DND-41 (cell line): ENCODE measurements at regions not wholly inside any gene's neighbourhood (a gene's known extent, or its start where the extent isn't known, plus 50 kb on each side); places are given as distances from the start of the nearest gene placed in this dataset.
"Not testable (repeated sequence)": the region's sequence is repeated elsewhere in the genome, so short reads cannot be mapped to it uniquely, and the experiment has no call there.

Source experiments
- ATAC-seq: fragments of 200-7000 bp; cut with Tn5 transposase; 3 replicates; pipeline ENCODE4 v1.9.1; 2021; ENCODE audit warnings: low read depth; ENCODE audit not compliant: insufficient read depth
- DNase-seq: peaks from one replicate; pipeline ENCODE4 v3.0.0-alpha.2; 2020
- H2AFZ ChIP-seq: 2 replicates; pipeline ENCODE4 v1.6.0; 2012; ENCODE audit warnings: low read depth, low read length
- H3K27ac ChIP-seq: 2 replicates; pipeline ENCODE4 v1.5.1; 2012; ENCODE audit warnings: low read length, inconsistent platforms
- H3K27me3 ChIP-seq: fragments of 200-600 bp; sonication (generic); 2 replicates; pipeline ENCODE4 v1.6.0; 2012; ENCODE audit warnings: low read length, mild to moderate bottlenecking, inconsistent platforms; ENCODE audit not compliant: insufficient read depth, poor library complexity
- H3K36me3 ChIP-seq: 2 replicates; pipeline ENCODE4 v1.5.1; 2012; ENCODE audit warnings: low read length, inconsistent platforms; ENCODE audit not compliant: insufficient read depth
- H3K4me1 ChIP-seq: 2 replicates; pipeline ENCODE4 v1.5.1; 2012; ENCODE audit warnings: mild to moderate bottlenecking, low read length; ENCODE audit not compliant: insufficient read depth
- H3K4me2 ChIP-seq: 2 replicates; pipeline ENCODE4 v1.6.0; 2012; ENCODE audit warnings: mild to moderate bottlenecking, moderate library complexity, low read length, inconsistent platforms; ENCODE audit not compliant: insufficient read depth
- H3K4me3 ChIP-seq, 2 experiments: fragments of 200-600 bp in 1 of 2; shearing (Covaris generic) in 1 of 2; 2 replicates each; pipeline ENCODE4 v1.5.1; 2012 to 2016; ENCODE audit warnings: inconsistent platforms in 2 of 2, low read length in 2 of 2, mild to moderate bottlenecking in 2 of 2, low read depth in 1 of 2, moderate library complexity in 1 of 2
- H3K79me2 ChIP-seq: 2 replicates; pipeline ENCODE4 v1.6.0; 2012; ENCODE audit warnings: low read length, inconsistent platforms; ENCODE audit not compliant: insufficient read depth
- H3K9ac ChIP-seq: 2 replicates; pipeline ENCODE4 v1.6.0; 2012; ENCODE audit warnings: low read depth, mild to moderate bottlenecking, inconsistent platforms, low read length, moderate library complexity
- H3K9me3 ChIP-seq: 2 replicates; pipeline ENCODE4 v1.5.1; 2012; ENCODE audit warnings: low read length, moderate library complexity, mild to moderate bottlenecking, inconsistent platforms; ENCODE audit not compliant: insufficient read depth, severe bottlenecking
- H4K20me1 ChIP-seq: 2 replicates; pipeline ENCODE4 v1.6.0; 2012; ENCODE audit warnings: low read length; ENCODE audit not compliant: insufficient read depth
- EZH2 ChIP-seq: IDR thresholded peaks from 3 replicates; pipeline ENCODE4 v1.6.1; 2012; ENCODE audit warnings: borderline replicate concordance, low read depth, mild to moderate bottlenecking, moderate library complexity, low read length, inconsistent platforms; ENCODE audit not compliant: severe bottlenecking
- TF ChIP-seq, protein P1 (sequence below): IDR thresholded peaks from 2 replicates; pipeline ENCODE4 v1.5.1; 2012; ENCODE audit warnings: borderline replicate concordance, low read length, moderate library complexity, mild to moderate bottlenecking; ENCODE audit not compliant: poor library complexity, severe bottlenecking; ENCODE audit errors: extremely low read depth

DNA sequence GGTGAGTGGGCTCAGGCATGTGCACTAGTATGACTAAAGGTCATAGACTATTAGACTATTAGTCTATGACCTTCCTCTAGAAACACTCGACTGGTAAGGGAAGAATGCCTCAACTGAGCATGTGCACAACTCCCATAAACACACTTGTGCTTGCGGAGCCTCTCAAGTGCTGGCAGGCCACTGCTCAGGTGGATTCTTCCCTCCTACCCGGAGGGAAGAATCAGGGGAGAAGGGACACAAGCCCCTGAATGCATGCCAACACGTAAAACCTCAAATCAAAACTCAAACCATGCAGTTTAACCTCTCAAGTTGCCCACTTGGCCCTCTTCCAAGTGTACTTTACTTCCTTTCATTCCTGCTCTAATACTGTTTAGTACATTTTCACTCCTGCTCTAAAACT is 287.6 kb upstream of the SGCG start:
- H2AFZ ChIP-seq = no peak overlapping the region
- no peaks in the 10 kb centered on the region for H3K4me1 ChIP-seq
- no peaks in the 10 kb centered on the region for H3K79me2 ChIP-seq
- H3K4me3 ChIP-seq = no peak overlapping the region
- ATAC-seq (no peak), DNase-seq (no peak)
- H3K9me3 ChIP-seq = peaks cover 5% of the 10 kb centered on the region
- H3K4me2 ChIP-seq = no peak overlapping the region
- H3K9ac ChIP-seq = no peak overlapping the region
- TF ChIP-seq, protein P1, sequence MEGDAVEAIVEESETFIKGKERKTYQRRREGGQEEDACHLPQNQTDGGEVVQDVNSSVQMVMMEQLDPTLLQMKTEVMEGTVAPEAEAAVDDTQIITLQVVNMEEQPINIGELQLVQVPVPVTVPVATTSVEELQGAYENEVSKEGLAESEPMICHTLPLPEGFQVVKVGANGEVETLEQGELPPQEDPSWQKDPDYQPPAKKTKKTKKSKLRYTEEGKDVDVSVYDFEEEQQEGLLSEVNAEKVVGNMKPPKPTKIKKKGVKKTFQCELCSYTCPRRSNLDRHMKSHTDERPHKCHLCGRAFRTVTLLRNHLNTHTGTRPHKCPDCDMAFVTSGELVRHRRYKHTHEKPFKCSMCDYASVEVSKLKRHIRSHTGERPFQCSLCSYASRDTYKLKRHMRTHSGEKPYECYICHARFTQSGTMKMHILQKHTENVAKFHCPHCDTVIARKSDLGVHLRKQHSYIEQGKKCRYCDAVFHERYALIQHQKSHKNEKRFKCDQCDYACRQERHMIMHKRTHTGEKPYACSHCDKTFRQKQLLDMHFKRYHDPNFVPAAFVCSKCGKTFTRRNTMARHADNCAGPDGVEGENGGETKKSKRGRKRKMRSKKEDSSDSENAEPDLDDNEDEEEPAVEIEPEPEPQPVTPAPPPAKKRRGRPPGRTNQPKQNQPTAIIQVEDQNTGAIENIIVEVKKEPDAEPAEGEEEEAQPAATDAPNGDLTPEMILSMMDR = no peak
- no peak for TF ChIP-seq EZH2
- no peak overlapping the region for H3K27ac ChIP-seq
- H3K27me3 ChIP-seq = no peaks in the 10 kb centered on the region
- H3K36me3 ChIP-seq = no peaks in the 10 kb centered on the region
- H4K20me1 ChIP-seq = no peaks in the 10 kb centered on the region

GRCh38 chr13:22893777-22894176 is 287.0 kb upstream of the SGCG start:
- TF ChIP-seq, protein P1 = no peak
- H3K27ac ChIP-seq = no peak overlapping the region
- no peaks in the 10 kb centered on the region for H3K79me2 ChIP-seq
- DNase-seq = no peak
- no peak for ATAC-seq
- no peaks in the 10 kb centered on the region for H3K27me3 ChIP-seq
- no peaks in the 10 kb centered on the region for H3K36me3 ChIP-seq
- H3K4me2 ChIP-seq = no peak overlapping the region
- no peak overlapping the region for H3K9ac ChIP-seq
- H3K4me3 ChIP-seq = no peak overlapping the region
- H3K9me3 ChIP-seq = peaks cover 5% of the 10 kb centered on the region
- no peaks in the 10 kb centered on the region for H3K4me1 ChIP-seq
- no peak overlapping the region for H2AFZ ChIP-seq
- no peaks in the 10 kb centered on the region for H4K20me1 ChIP-seq

DNA sequence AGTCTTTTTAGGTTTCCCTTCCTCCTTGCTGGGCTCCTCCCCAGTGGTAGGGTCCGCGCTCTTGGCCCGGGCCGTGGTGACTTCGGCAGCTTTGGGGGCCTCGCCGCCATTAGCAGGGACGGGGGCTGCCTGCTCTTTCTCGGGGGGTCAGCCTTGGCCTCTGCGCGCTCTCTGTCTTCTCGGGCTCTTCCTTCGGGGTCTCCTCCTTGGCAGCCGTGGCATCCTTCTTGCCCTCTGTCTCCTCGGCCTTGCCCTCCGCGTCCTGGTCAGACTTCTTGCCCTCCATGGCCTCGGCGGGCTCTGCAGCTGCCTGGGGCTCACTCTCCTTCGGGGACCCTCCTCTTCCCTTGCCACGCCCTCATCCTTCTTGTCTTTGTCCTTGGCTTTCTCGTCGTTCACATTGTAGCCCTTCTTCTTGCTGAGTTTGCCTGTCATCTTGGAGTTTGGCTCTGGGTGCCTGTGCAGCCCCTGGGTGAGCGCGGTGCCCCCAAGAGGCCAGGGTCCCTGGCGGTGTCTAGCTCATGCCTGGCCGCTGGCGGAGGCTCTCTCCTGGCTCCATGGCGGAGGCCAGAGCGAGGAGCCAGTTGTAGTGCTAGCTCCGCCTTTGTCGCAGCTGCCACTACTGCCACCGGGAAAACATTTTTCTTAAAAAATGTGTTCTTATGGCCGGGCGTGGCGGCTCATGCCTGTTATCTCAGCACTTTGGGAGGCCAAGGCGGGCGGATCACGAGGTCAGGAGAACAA is 283.0 kb upstream of the SGCG start:
- H3K4me2 ChIP-seq = no peak overlapping the region
- H3K79me2 ChIP-seq = no peaks in the 10 kb centered on the region
- no peaks in the 10 kb centered on the region for H3K36me3 ChIP-seq
- H3K27ac ChIP-seq = no peak overlapping the region
- no peak for DNase-seq
- H3K27me3 ChIP-seq = no peaks in the 10 kb centered on the region
- peaks cover 21% of the 10 kb centered on the region for H3K9me3 ChIP-seq
- no peak overlapping the region for H3K4me3 ChIP-seq
- TF ChIP-seq, protein P1 = no peak
- TF ChIP-seq EZH2 = no peak
- no peak for ATAC-seq
- no peak overlapping the region for H2AFZ ChIP-seq
- no peaks in the 10 kb centered on the region for H4K20me1 ChIP-seq
- H3K4me1 ChIP-seq = no peaks in the 10 kb centered on the region
- no peak overlapping the region for H3K9ac ChIP-seq

GRCh38 chr13:22900416-22900951 is 280.3 kb upstream of the SGCG start:
- H3K27ac ChIP-seq, H3K4me2 ChIP-seq, H3K4me1 ChIP-seq, H2AFZ ChIP-seq, ATAC-seq, H4K20me1 ChIP-seq, H3K27me3 ChIP-seq, H3K9ac ChIP-seq, DNase-seq, H3K36me3 ChIP-seq, H3K4me3 ChIP-seq, H3K79me2 ChIP-seq: not testable (repeated sequence)
- peaks cover 21% of the 10 kb centered on the region for H3K9me3 ChIP-seq
